CD4-positive, alpha-beta T cell treated with Interleukin-17A for 4 hours (primary cell): ENCODE measurements at regions not wholly inside any gene's neighbourhood (a gene's known extent, or its start where the extent isn't known, plus 50 kb on each side); places are given as distances from the start of the nearest gene placed in this dataset.

ENCODE experiments used
- DNase-seq: peaks from one replicate; pipeline ENCODE4 v3.0.0-alpha.2; 2020; ENCODE audit warnings: mixed read lengths

DNA sequence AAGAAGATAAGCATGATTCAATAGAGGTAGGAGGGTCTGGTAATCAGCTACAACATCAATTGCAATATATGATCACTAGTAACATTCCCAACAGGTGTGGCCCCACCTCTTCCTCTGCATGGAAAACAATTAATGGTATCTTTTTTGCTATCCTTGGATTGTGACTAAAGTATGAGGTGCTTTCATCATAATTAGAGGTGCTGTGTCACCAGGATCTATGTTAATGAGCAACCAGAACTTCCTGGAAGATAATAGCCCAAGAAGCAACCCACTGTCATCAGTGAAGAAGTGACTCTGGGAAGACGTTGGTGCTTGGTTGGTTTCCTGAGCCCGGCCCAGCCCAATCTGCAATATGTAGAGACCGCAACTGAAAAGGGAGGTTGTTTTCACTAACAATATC, 167.2 kb downstream of the SETD4 start:
- no peak for DNase-seq

DNA sequence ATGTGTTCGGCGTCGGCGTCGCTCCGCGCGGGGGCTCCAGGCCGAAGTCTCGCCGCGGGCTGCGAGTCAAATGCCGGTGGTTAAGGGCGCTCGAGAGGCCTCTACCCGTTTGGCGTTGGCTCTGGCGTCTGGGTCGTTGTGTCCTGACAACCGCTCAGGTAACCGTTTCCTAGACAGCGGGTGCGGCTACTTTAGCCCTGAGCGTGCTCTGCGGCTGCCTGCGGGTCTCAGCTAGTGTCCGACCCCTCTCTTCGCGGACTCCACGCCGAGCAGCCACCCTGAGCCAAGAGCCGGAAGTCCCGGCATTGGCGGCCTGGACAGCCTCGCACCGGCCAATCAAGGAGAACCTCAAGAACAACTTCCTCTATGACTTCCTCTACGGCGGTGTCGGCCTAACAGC, 173.4 kb downstream of the SETD4 start:
- no peak for DNase-seq

DNA sequence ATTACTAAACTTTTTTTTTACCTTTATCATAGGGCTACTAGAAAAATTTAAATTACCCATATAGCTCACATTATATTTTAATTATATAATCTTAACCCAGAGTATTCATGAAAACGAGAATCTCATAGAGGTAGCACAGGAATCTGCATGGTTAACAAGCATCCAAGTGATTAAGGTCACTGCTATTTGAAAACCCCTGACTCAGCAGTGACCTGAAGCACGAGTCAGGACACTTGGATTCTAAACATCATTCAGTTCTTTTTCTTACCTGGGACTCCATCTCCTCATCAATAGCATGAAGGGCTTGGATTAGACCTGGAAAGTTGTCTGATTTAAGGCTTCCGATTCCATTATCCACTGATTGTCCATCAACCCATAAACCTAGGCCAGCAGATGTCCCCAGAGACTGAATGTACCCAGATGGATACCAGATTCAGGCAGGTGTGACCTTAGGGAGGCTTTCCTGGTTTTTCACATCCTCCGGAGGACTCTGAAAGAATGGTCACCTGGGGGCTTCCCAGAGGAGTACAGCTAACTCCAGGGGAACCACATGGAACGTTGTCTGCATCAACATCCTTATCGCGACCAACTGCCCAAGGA, 174.3 kb downstream of the SETD4 start:
- no peak for DNase-seq

GRCh38 chr21:35882791-35883240, 177.5 kb downstream of the SETD4 start:
- DNase-seq = no peak

- DNase-seq = no peak
These were observed 186.9 kb downstream of the SETD4 start for GRCh38 chr21:35873441-35873840.

DNA sequence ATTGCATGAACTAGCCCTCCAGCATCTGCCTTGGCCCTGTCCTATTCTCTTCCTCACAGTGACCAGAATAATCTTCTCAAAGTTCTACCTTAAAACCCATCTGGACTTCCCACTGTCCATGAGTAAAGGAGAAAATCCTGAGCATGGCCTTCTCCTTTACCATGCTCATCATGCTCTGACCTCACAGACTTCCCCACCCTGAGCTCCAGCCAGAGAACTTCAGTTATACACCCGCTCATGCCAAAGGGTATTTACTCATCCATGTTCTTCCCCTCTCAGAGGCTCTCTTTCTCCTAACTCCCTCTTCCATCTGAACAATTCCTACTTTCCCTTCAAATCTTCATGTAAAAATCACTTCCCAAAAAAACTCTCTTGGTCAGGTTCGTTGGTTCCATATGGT, 188.4 kb downstream of the SETD4 start:
- DNase-seq = no peak

GRCh38 chr21:35868869-35869223, 191.5 kb downstream of the SETD4 start:
- no peak for DNase-seq

DNA sequence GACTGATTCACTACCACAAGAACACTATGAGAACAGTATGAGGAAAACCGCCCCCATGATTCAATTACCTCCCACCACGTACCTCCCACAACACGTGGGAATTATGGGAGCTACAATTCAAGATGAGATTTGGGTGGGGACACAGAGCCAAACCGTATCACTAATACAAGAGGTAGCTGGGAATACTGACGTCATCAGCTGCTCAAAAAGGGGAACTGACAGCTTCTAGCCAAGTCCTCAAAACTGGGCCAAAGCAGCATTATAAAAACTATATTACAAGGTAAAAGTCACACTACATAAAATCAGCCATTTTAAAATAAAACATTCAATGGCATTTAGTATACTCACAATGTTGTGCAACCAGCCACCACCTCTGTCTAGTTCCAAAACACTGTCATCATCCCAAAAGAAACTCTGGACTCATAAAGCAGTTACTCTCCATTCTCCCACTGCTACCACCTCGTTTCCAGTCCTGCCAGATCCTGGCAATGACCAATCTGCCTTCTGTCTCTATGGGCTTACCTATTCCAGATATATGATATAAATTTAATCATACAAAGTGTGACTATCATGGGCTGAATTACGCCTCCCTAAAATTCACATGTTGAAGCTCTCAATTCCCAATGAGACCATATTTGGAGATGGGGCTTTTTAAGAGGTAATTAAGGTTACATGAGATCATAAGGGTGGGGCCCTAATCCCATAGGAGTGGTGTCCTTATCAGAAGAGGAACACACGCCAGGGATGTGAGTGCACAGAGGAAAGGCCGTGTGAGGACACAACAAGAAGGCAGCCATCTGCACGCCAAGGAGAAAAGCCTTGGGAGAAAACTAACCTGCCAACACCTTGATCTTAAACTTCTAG, 192.1 kb downstream of the SETD4 start:
- no peak for DNase-seq

DNA sequence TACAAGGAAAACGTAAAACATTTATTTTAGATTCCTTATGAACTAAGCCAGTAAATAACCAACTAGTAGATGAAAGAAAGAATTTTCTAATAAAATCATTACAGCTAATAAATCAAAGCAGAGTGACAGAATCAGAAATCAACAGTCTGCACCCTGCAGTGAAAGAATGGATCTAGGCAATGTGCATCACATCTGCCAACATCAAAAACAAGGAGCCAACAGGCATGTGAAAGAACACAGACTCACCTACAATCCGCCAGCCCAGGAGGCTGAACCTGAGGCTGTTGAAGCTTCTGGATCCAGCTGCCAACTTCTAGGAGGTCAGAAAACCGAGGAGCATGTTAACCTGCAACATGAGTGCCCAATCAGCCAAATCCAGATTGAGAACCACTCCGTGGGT, 196.3 kb downstream of the SETD4 start:
- DNase-seq = no peak

DNA sequence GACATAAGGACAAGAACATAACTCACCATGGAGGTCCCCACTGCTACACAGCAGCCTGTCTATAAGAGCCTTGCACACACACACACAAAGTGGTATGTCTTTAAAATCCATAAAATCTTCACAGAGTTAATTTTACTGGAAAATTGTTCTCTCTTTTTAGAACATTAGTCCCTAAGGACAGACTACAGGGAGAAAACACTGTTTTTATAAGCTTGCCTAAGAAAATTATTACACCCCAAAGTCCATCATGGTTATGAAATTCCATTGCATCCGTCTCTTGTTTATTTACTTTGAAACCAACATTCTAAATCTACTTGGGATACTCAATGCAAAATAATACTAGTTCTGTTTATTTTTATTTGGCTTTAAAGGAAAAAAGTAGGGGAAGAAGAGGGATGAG, 197.4 kb downstream of the SETD4 start:
- DNase-seq = no peak

DNA sequence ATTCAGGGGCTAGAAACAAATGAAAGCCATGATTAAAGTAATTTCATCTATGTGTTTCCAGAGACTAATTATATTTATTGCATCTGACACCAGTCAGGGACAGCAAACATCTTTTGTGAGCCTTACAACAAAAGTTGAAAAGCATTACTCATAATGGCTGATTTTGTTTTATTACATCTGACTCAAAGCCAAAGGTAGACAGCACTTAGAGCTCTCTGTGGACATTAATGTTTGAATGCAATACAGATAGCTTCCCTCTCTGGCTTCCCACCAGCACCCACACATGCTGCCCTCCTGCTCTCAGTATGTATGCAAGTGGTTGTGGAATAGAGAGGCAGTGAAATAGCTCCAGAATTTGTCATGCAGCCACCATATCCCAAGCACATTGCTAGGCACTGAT, 198.7 kb downstream of the SETD4 start:
- no peak for DNase-seq

DNA sequence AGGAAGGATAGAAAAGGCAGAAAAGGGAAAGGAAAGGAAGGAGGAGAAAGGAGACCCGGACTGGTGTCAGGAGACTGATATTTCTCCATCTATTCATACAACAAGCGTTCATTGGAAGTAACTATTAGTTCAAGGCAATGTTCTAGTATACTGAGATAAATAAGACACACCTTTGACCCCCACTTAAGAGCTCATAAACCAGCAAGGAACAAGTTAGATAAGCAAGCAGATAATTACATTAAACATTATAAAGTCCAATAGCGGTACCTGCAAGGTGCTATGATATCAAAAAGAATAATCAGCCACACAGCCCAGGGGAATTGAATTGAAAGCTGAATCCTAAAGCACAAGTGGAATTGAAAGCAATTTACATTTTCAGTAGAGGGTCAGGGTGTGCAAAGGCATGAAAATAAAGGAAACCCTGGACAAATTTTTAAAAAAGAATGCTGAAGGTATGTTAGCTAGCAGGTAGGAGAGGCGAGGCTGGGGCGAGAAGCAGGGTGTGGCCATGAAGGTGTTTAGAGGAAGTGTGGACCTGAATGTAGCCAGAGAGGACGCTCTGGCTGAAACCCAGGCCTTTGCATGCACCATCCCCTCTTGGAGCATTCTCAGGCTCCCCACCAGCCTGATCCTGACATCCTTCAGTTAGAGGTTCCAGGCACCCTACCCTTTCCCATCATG, 200.0 kb downstream of the SETD4 start:
- no peak for DNase-seq

- DNase-seq = no peak
These were observed 200.6 kb downstream of the SETD4 start for GRCh38 chr21:35859677-35860076.

- no peak for DNase-seq
These were observed 203.2 kb downstream of the SETD4 start for GRCh38 chr21:35857095-35857494.

- DNase-seq = no peak
These were observed 204.8 kb downstream of the SETD4 start for GRCh38 chr21:35855484-35855883.

DNA sequence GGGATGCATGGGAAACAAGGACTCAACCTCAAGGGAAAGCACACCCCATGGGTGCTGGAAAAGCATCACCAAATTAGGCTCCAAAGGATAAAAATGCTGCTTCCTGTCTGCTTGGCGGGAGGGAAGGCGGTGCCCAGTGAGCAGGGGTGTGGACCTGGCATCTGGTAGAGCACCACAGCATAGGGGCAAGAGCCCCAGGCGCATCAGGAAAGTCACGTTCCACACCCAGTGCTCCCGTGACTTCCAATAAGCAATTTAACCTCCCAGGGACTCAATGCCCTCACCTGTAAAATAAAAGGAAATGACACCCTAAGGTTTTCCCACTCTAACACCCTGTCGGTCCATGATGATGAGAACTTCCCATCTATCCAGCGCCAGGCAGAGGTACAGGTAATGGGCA, 206.0 kb downstream of the SETD4 start:
- DNase-seq = no peak

- no peak for DNase-seq
These were observed 206.7 kb downstream of the SETD4 start for GRCh38 chr21:35853321-35854239.

DNA sequence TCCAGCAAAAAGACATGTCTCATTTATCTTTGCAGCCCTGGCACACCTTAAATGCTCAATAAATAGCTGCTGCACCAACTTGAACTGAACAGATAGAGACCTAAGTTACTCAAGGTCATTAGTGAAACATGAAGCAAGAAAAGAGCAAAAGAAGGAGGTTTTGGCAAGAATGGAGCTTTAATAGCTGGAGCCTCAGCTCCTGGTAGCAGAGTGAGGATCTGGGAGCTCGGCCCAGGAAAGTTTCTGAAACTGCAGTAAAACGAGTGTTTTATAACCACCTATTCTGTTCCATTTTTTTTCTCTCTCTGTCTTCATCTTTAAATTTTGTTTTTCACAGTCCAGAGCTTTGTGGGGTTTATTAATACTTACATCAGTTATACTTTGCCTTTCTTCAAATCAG, 207.5 kb downstream of the SETD4 start:
- DNase-seq = no peak

DNA sequence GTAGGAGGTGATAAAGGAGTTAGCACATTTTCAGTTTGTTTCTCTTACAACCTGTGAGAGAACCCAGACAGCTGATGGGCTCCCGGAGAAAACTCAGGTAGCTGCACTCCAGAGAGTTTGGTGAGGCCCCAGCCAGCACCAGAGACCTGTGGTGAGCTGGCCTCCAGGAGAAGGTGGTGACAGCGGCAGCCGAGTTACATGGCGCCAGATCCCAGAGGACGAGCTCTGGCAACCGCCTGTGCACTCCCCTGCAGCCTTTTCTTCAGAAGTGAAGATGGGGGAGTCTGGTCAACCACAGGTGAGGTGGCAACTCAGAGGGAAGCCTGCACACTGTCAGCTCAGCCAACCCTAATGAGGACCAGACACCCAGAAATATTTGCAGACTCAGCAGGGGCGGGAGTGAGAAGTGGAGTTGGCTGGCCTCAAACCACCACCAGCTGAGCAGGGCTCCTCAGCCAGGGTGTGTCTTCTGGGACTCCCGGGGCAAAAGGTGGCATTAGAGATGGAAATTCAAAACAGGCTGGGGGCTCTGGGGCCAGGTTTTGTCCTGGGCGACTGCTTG, 209.7 kb downstream of the SETD4 start:
- no peak for DNase-seq

- DNase-seq = no peak
These were observed 210.3 kb downstream of the SETD4 start for GRCh38 chr21:35850029-35850428.

DNA sequence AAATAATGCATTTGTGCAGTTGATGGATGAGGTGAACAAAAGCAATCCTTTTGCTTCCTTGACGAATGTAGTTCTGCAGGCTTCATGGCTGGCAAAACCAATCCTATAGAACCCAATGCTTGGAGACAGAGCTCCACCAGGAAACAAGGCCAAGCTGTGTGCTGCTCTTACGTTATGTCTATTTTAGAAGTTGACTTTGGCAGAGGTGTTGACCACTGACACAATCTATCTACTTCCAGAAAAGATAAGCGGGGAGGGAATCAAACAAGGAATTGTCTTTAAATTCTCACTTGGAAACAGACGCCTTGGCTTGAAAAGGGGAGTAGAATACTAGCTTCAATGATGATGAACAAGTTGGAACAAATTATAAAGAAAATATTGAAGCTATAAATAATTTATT, 211.2 kb downstream of the SETD4 start:
- no peak for DNase-seq

DNA sequence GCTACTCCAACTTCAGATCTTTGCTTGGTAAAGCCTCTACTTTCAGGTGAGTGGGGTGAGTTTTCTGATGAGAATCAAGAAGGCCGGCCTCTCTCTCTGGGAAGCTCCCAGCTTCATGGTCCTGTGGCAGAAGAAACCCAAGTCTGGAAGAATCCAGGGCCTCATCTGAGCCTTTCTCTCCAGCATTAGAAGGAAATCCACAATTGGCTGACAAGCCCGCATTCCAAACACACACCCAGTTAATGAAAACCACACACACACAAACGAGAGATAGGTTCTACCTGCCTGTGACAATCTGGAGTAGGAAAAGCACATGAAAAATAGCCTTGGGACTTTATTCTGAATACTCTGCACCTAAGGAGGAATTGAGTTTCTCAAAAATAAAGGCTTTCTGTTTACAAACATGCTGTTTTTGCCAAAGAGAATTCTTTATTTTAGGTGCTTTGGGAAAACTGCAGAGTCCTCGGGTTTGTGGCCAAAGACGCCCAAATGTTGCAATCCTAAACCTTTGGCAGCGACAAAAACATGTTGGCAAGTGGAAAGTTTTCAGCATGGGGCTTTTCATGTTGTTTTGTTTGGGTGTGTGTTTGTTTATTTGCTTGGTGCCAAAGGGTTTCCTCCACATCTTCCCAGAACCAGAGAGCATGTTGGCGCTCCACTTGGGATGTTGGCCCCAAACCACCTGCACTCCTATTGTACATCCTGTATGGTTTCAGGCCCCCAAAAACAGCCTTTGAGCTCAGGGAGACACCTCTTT, 216.2 kb downstream of the SETD4 start:
- DNase-seq = no peak
